Thymus (tissue), 11 donors: ENCODE measurements at regions not wholly inside any gene's neighbourhood (a gene's known extent, or its start where the extent isn't known, plus 50 kb on each side); places are given as distances from the start of the nearest gene placed in this dataset.
"Not testable (repeated sequence)": the region's sequence is repeated elsewhere in the genome, so short reads cannot be mapped to it uniquely, and the experiment has no call there.

Source experiments
- DNase-seq, 9 donors: peaks; one replicate each; pipeline ENCODE4 v3.0.0-alpha.2; 2013; ENCODE audit warnings: low spot score in 9 of 9, low read depth in 6 of 9, missing footprints in 1 of 9
- H3K27ac ChIP-seq, 2 donors: one replicate each; pipeline ENCODE4 v1.5.1; 2013; ENCODE audit warnings: control low read depth in 1 of 2, low read depth in 1 of 2, low read length in 1 of 2, mild to moderate bottlenecking in 1 of 2, moderate library complexity in 1 of 2
- H3K27me3 ChIP-seq, 2 donors: one replicate each; pipeline ENCODE4 v1.5.1; 2013; ENCODE audit warnings: low read length in 1 of 2; ENCODE audit not compliant: control insufficient read depth in 2 of 2, insufficient read depth in 1 of 2
- H3K36me3 ChIP-seq, 2 donors: one replicate each; pipeline ENCODE4 v1.5.1; 2013; ENCODE audit warnings: low read length in 1 of 2, mild to moderate bottlenecking in 1 of 2, moderate library complexity in 1 of 2; ENCODE audit not compliant: control insufficient read depth in 2 of 2, insufficient read depth in 2 of 2
- H3K4me1 ChIP-seq, 2 donors: one replicate each; pipeline ENCODE4 v1.5.1; 2013; ENCODE audit warnings: low read length in 2 of 2; ENCODE audit not compliant: control insufficient read depth in 2 of 2, insufficient read depth in 2 of 2
- H3K4me3 ChIP-seq, 2 donors: one replicate each; pipeline ENCODE4 v1.5.1; 2013; ENCODE audit warnings: low read length in 2 of 2, control low read depth in 1 of 2, mild to moderate bottlenecking in 1 of 2
- H3K9me3 ChIP-seq, 2 donors: one replicate each; pipeline ENCODE4 v1.5.1; 2013; ENCODE audit warnings: low read length in 1 of 2, mild to moderate bottlenecking in 1 of 2; ENCODE audit not compliant: control insufficient read depth in 2 of 2, insufficient read depth in 1 of 2
- WGBS: extraction: QIAGEN DNeasy Blood & Tissue Kit; methylation state at CpG from one replicate; pipeline ENCODE4 v1.1.7; 2013; 5-methylcytosine and 5-hydroxymethylcytosine counted together
- donor health status: healthy.

- not testable (repeated sequence) for H3K27ac ChIP-seq, H3K36me3 ChIP-seq, H3K27me3 ChIP-seq, H3K9me3 ChIP-seq, DNase-seq, H3K4me1 ChIP-seq, H3K4me3 ChIP-seq
- WGBS: 84% methylated on average over 2 of the region's 3 CpGs
Observed at GRCh38 chr5:75769338-75769737, 52.1 kb upstream of the POC5 start.
